Breast epithelium (tissue), 4 donors: ENCODE measurements at regions not wholly inside any gene's neighbourhood (a gene's known extent, or its start where the extent isn't known, plus 50 kb on each side); places are given as distances from the start of the nearest gene placed in this dataset.
"Not testable (repeated sequence)": the region's sequence is repeated elsewhere in the genome, so short reads cannot be mapped to it uniquely, and the experiment has no call there.

ENCODE experiments used
- DNase-seq, 2 donors: peaks; one replicate each; pipeline ENCODE4 v3.0.0-alpha.2; 2019; ENCODE audit warnings: low spot score in 2 of 2
- H3K27ac ChIP-seq, 2 donors: fragments of 200-600 bp; sonication (generic) in 1 of 2; one replicate each; pipeline ENCODE4 v1.5.1; 2016 to 2019; ENCODE audit warnings: mild to moderate bottlenecking in 1 of 2
- H3K27me3 ChIP-seq, 2 donors: fragments of 200-600 bp; sonication (generic) in 1 of 2; one replicate each; pipeline versions ENCODE4 v1.5.1 to v1.6.0; 2017 to 2019; ENCODE audit warnings: control low read depth in 1 of 2, mild to moderate bottlenecking in 1 of 2
- H3K36me3 ChIP-seq: fragments of 200-600 bp; one replicate; pipeline ENCODE4 v1.5.1; 2019
- H3K4me1 ChIP-seq, 2 donors: fragments of 200-600 bp; sonication (generic); one replicate each; pipeline ENCODE4 v1.5.1; 2016 to 2019; ENCODE audit warnings: control low read depth in 1 of 2
- H3K4me3 ChIP-seq, 3 donors: fragments of 200-600 bp; sonication (generic); 1 replicate in 2 of 3; 2 replicates in 1 of 3; pipeline ENCODE4 v1.5.1; 2016 to 2019; ENCODE audit warnings: mild to moderate bottlenecking in 3 of 3, moderate library complexity in 2 of 3
- H3K9me3 ChIP-seq, 2 donors: fragments of 200-600 bp; sonication (generic) in 1 of 2; one replicate each; pipeline ENCODE4 v1.5.1; 2016 to 2019; ENCODE audit warnings: control low read depth in 1 of 2
- POLR2A ChIP-seq: fragments of 450-650 bp; IDR thresholded peaks from one replicate; pipeline ENCODE4 v1.6.1; 2016; ENCODE audit warnings: antibody characterized with exemption, mild to moderate bottlenecking, moderate library complexity
- POLR2AphosphoS5 ChIP-seq, 3 donors: sonication (generic); formaldehyde crosslinking; IDR thresholded peaks; one replicate each; pipeline ENCODE4 v1.6.1; 2017; ENCODE audit warnings: antibody characterized with exemption in 3 of 3
- intact Hi-C: fragments of 100-400 bp; cut with DNase I; formaldehyde crosslinking; loops from one replicate; pipeline ENCODE4 v1.15.1; 2023; ENCODE audit warnings: low total_unique reads
- TF ChIP-seq, protein P1 (sequence below), 3 donors: fragments of 450-650 bp; IDR thresholded peaks; one replicate each; pipeline ENCODE4 v1.5.1; 2016 to 2017; ENCODE audit warnings: antibody characterized with exemption in 3 of 3, mild to moderate bottlenecking in 3 of 3, moderate library complexity in 3 of 3

DNA sequence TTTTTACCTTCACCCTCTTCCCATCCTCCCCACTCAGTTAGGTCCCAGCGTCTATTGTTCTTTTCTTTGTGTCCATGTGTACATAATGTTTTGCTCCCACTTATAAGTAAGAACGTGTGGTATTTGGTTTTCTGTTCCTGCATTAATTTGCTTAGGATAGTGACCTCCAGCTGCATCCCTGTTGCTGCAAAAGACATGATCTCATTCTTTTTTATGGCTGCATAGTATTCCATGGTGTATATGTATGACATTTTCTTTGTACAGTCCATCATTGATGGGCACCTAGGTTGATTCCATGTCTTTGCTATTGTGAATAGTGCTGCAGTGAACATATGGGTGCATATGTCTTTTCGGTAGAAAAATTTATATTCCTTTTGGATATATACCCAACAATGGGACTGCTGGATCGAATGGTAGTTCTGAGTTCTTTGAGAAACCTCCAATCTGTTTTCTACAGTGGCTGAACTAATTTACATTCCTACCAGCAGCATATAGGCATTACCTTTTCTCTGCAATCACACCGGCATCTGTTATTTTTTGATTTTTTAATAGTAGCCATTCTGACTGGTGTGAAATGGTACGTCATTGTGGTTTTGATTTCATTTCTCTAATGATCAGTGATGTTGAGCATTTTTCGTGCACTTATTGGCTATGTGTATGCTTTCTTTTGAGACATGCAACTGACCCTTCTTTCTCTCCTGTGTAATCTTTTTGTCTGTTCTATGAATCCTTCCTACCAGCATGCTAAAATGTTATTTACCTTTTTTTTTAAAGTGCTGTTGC is 279.7 kb upstream of the AMIGO2 start:
- no peak overlapping the region for H3K27ac ChIP-seq
- no peaks in the 10 kb centered on the region for H3K4me1 ChIP-seq
- H3K4me3 ChIP-seq, result no peak overlapping the region
- no peaks in the 10 kb centered on the region for H3K27me3 ChIP-seq
- intact Hi-C loops, result no loop called here
- no peaks in the 10 kb centered on the region for H3K9me3 ChIP-seq
- TF ChIP-seq, protein P1, sequence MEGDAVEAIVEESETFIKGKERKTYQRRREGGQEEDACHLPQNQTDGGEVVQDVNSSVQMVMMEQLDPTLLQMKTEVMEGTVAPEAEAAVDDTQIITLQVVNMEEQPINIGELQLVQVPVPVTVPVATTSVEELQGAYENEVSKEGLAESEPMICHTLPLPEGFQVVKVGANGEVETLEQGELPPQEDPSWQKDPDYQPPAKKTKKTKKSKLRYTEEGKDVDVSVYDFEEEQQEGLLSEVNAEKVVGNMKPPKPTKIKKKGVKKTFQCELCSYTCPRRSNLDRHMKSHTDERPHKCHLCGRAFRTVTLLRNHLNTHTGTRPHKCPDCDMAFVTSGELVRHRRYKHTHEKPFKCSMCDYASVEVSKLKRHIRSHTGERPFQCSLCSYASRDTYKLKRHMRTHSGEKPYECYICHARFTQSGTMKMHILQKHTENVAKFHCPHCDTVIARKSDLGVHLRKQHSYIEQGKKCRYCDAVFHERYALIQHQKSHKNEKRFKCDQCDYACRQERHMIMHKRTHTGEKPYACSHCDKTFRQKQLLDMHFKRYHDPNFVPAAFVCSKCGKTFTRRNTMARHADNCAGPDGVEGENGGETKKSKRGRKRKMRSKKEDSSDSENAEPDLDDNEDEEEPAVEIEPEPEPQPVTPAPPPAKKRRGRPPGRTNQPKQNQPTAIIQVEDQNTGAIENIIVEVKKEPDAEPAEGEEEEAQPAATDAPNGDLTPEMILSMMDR (IDR thresholded peaks at IDR 0.05), result no peak
- no peak for TF ChIP-seq POLR2A
- TF ChIP-seq POLR2AphosphoS5 (IDR thresholded peaks at IDR 0.05), result no peak
- DNase-seq, result no peak
- H3K36me3 ChIP-seq, result no peaks in the 10 kb centered on the region

DNA sequence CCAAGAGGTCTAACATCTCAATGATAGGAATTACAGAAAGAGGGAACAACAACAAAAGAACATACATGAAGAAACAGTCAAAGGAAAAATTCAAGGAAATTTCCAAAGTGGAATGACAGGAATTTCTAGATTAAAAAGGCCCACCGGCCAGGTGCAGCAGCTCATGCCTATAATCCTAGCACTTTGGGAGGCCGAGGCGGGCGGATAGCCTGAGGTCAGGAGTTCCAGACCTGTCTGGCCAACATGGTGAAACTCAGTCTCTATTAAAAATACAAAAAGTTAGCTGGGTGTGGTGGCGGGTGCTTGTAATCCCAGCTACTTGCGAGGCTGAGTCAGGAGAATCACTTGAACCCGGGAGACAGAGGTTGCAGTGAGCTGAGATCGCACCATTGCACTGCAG is 277.2 kb upstream of the AMIGO2 start:
- H3K9me3 ChIP-seq, intact Hi-C loops, H3K27me3 ChIP-seq, DNase-seq, H3K27ac ChIP-seq, H3K4me3 ChIP-seq, H3K36me3 ChIP-seq, H3K4me1 ChIP-seq: not testable (repeated sequence)

DNA sequence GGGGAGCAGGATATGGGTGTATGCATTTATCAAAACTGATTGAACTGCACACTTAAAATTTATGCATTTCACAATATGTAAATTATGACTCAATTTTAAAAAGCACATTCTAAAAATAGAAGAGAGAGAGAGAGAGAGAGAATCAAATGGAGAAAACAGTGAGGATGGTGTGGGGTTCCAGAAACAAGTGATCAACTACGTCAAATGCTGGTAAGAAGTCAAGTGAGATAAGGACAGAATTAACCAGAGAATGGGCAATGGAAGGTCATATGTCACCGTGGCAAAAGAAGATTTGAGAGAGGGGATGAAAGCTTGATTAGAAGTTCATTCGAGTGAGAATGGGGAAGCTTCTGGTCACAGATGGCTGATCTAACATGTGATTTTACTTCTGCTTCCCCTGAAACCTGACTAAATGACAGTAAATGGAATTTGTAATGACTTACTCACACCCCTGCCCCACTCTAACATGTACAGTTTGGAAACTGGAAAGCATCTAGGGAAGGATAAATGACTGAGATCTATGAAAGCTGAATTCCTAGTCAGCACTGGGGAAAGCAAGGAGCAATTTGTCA is 276.5 kb upstream of the AMIGO2 start:
- no peaks in the 10 kb centered on the region for H3K27me3 ChIP-seq
- H3K27ac ChIP-seq, result no peak overlapping the region
- no peak for DNase-seq
- TF ChIP-seq POLR2AphosphoS5 (IDR thresholded peaks at IDR 0.05) (no peak), POLR2A (no peak)
- TF ChIP-seq, protein P1 (IDR thresholded peaks at IDR 0.05), result no peak
- intact Hi-C loops, result no loop called here
- H3K9me3 ChIP-seq, result no peaks in the 10 kb centered on the region
- H3K4me3 ChIP-seq, result no peak overlapping the region
- H3K4me1 ChIP-seq, result no peaks in the 10 kb centered on the region
- H3K36me3 ChIP-seq, result no peaks in the 10 kb centered on the region

DNA sequence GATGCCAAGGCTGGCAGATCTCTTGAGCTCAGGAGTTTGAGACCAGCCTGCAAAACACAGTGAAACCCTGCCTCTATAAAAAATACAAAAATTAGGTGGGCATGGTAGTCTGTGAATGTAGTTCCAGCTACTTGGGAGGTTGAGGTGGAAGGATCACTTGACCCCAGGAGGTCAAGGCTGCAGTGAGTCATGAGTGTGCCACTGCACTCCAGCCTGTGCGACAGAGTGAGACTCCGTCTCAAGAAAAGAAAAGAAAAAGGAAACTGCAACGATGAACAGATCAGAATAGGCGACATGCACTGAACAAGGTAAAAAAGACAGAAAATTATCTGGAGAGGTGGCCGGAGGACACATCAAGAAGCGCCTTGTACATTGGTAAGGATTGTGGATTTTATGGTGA is 273.7 kb upstream of the AMIGO2 start:
- intact Hi-C loops, result no loop called here
- Histone ChIP-seq H3K9me3 (no peaks in the 10 kb centered on the region), H3K4me1 (no peaks in the 10 kb centered on the region), H3K36me3 (no peaks in the 10 kb centered on the region), H3K27ac (no peak overlapping the region), H3K4me3 (no peak overlapping the region), H3K27me3 (no peaks in the 10 kb centered on the region)
- no peak for DNase-seq
- TF ChIP-seq POLR2AphosphoS5 (IDR thresholded peaks at IDR 0.05), result no peak
- TF ChIP-seq POLR2A, result no peak
- TF ChIP-seq, protein P1 (IDR thresholded peaks at IDR 0.05), result no peak

DNA sequence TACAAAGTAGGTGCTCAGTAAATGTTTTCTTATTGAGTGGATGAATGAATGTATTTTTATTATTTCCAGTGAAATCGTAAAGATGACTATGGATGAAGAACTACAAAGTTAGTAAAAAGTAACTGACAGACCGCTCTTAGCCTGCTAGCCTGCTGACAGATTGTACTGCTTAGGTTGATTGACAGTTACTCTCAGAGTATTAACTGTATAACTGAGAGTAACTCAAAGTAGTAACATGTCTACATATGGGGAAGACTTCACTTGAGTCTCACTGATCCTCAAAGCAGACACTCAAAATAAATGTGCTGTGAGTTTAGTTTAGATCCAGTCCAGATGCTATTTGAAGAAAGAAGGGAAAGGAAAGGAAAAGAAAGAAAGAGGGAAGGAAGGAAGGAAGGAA is 272.3 kb upstream of the AMIGO2 start:
- TF ChIP-seq, protein P1 (IDR thresholded peaks at IDR 0.05), result no peak
- TF ChIP-seq POLR2AphosphoS5 (IDR thresholded peaks at IDR 0.05), result no peak
- no peak for TF ChIP-seq POLR2A
- Histone ChIP-seq H3K27me3 (no peaks in the 10 kb centered on the region), H3K36me3 (no peaks in the 10 kb centered on the region), H3K4me1 (no peaks in the 10 kb centered on the region), H3K9me3 (no peaks in the 10 kb centered on the region), H3K27ac (no peak overlapping the region), H3K4me3 (no peak overlapping the region)
- intact Hi-C loops, result no loop called here
- no peak for DNase-seq
